HepG2 (cell line): ENCODE measurements at regions not wholly inside any gene's neighbourhood (a gene's known extent, or its start where the extent isn't known, plus 50 kb on each side); places are given as distances from the start of the nearest gene placed in this dataset.

Experiments used
- TBL1XR1 ChIP-seq: fragments of 150-350 bp; IDR thresholded peaks from 2 replicates; pipeline ENCODE4 v1.6.1; 2014; ENCODE audit warnings: borderline replicate concordance, low read length; ENCODE audit not compliant: partially characterized antibody
- ZNF281 ChIP-seq: sonication (generic); formaldehyde crosslinking; IDR thresholded peaks from 2 replicates; pipeline ENCODE4 v1.4.0; 2020; ENCODE audit warnings: missing genetic modification reagents, borderline replicate concordance
- ZNF639 ChIP-seq: conservative IDR thresholded peaks from 2 replicates; pipeline ENCODE4 v1.6.1; 2018; ENCODE audit warnings: missing genetic modification reagents

GRCh38 chr7:26001662-26002244 lies 150.2 kb upstream of the NFE2L3 start:
- TF ChIP-seq ZNF281 (CRISPR knock-in tag) (no peak), ZNF639 (CRISPR knock-in tag) (no peak), TBL1XR1 (no peak)
